Right lobe of liver (tissue), 4 donors: ENCODE measurements at regions not wholly inside any gene's neighbourhood (a gene's known extent, or its start where the extent isn't known, plus 50 kb on each side); places are given as distances from the start of the nearest gene placed in this dataset.

ENCODE experiments used
- CTCF ChIP-seq, 4 donors: fragments of 200-600 bp in 3 of 4; fragments of 450-650 bp in 1 of 4; IDR thresholded peaks; one replicate each; pipeline versions ENCODE4 v1.5.1 to v1.8.0; 2016 to 2022; ENCODE audit warnings: antibody characterized with exemption in 4 of 4, mild to moderate bottlenecking in 2 of 4
- POLR2A ChIP-seq: fragments of 450-650 bp; IDR thresholded peaks from one replicate; pipeline ENCODE4 v1.6.1; 2017; ENCODE audit warnings: antibody characterized with exemption, mild to moderate bottlenecking
- donor health status: DM: no; HTN: no; CAD: no.
- donor health status: DM: no; HTN: no; CAD: no.
- donor health status: DM: no; HTN: yes; CAD: no.

- TF ChIP-seq CTCF (IDR thresholded peaks at IDR 0.05) (no peak), POLR2A (no peak)
Measured at GRCh38 chr11:116466191-116466590, 306.6 kb downstream of the BUD13 start.
